ENCODE measurements at regions not wholly inside any gene's neighbourhood (a gene's known extent, or its start where the extent isn't known, plus 50 kb on each side); places are given as distances from the start of the nearest gene placed in this dataset.

- TF ChIP-seq E2F5 (CRISPR knock-in tag; IDR thresholded peaks at IDR 0.05) (no peak), ZNF532 (CRISPR knock-in tag; IDR thresholded peaks at IDR 0.05; ENCODE audit: borderline replicate concordance) (no peak), ATF3 (CRISPR knock-in tag; conservative IDR thresholded peaks at IDR 0.05) (no peak)
These were observed 684.3 kb upstream of the SGO1 start (continued) for GRCh38 chr3:20870106-20870899.

- Mint-ChIP-seq H3K9me3 (peaks cover 56% of the 10 kb centered on the region), H3K27me3 (ENCODE audit: low read depth) (no peaks in the 10 kb centered on the region; the same call in 1 of the 2 replicates), H3K4me1 (peaks cover under 1% of the 10 kb centered on the region; the same call in 1 of the 2 replicates), H3K4me3 (no peak overlapping the region), H3K36me3 (peaks cover 46% of the 10 kb centered on the region), H3K27ac (no peak overlapping the region)
- ChIA-PET CTCF (no interaction called here), POLR2A (no interaction called here)
- ATAC-seq (no peak), DNase-seq (ENCODE audit: low spot score) (no peak)
- TF ChIP-seq CREB1 (CRISPR knock-in tag; IDR thresholded peaks at IDR 0.05) = no peak
- TF ChIP-seq FOXK1 (CRISPR knock-in tag; IDR thresholded peaks at IDR 0.05) = no peak
- TF ChIP-seq PREB (CRISPR knock-in tag; IDR thresholded peaks at IDR 0.05; ENCODE audit: borderline replicate concordance) = no peak
- no peak for TF ChIP-seq TP53 (CRISPR knock-in tag; IDR thresholded peaks at IDR 0.05)
- no peak for TF ChIP-seq ZNF512 (CRISPR knock-in tag; IDR thresholded peaks at IDR 0.05; ENCODE audit: borderline replicate concordance)
- no peak for TF ChIP-seq ESRRA (CRISPR knock-in tag; IDR thresholded peaks at IDR 0.05; ENCODE audit: borderline replicate concordance)
- no peak for TF ChIP-seq PRDM15 (CRISPR knock-in tag; IDR thresholded peaks at IDR 0.05)
- TF ChIP-seq TCF7 (CRISPR knock-in tag; IDR thresholded peaks at IDR 0.05; ENCODE audit: low read depth) = no peak
- TF ChIP-seq ZNF281 (CRISPR knock-in tag; IDR thresholded peaks at IDR 0.05) = no peak
- no peak for TF ChIP-seq FOXP4 (CRISPR knock-in tag; IDR thresholded peaks at IDR 0.05)
- TF ChIP-seq MLX (CRISPR knock-in tag; IDR thresholded peaks at IDR 0.05) = no peak
- TF ChIP-seq CBFB (CRISPR knock-in tag; IDR thresholded peaks at IDR 0.05; ENCODE audit: low read depth) = no peak
- no peak for TF ChIP-seq KAT7 (CRISPR knock-in tag; IDR thresholded peaks at IDR 0.05; ENCODE audit: borderline replicate concordance)
These were observed 679.8 kb upstream of the SGO1 start for GRCh38 chr3:20865803-20866202.
